SK-N-SH (cell line): ENCODE measurements at regions not wholly inside any gene's neighbourhood (a gene's known extent, or its start where the extent isn't known, plus 50 kb on each side); places are given as distances from the start of the nearest gene placed in this dataset.

Experiments used
- CTCF ChIA-PET: fragments of 300-600, 350-600 bp; formaldehyde crosslinking; extraction: SDS; loops from one replicate; lab custom pipeline; 2021; lab: Yijun Ruan, JAX
- POLR2A ChIA-PET: fragments of 350-600 bp; sonication (Branson Sonifier 250); formaldehyde crosslinking; extraction: SDS; loops from one replicate; lab custom pipeline; 2020; ENCODE audit warnings: antibody characterized with exemption, inconsistent platforms; lab: Yijun Ruan, JAX
- DNase-seq: peaks from one replicate; pipeline ENCODE4 v3.0.0; 2012
- H2AFZ ChIP-seq: fragments of 200-600 bp; sonication (generic); 2 replicates; pipeline ENCODE4 v1.8.1; 2016; ENCODE audit warnings: antibody characterized with exemption, mild to moderate bottlenecking, low read depth
- H3F3A ChIP-seq: fragments of 200-600 bp; sonication (generic); replicated peaks from 2 replicates; pipeline ENCODE3; 2016; ENCODE audit warnings: antibody characterized with exemption, mild to moderate bottlenecking; ENCODE audit not compliant: insufficient read depth
- H3K27ac ChIP-seq, 2 experiments: fragments of 200-500 bp in 1 of 2; fragments of 200-600 bp in 1 of 2; sonication (Bioruptor generic) in 1 of 2; sonication (generic), shearing (Covaris generic) in 1 of 2; 2 replicates each; pipeline versions ENCODE4 v1.5.1 to v1.6.1; 2014 to 2016; ENCODE audit warnings: low read depth in 2 of 2, inconsistent platforms in 1 of 2, low read length in 1 of 2, mild to moderate bottlenecking in 1 of 2, mixed read lengths in 1 of 2
- H3K27me3 ChIP-seq: fragments of 200-600 bp; sonication (generic), shearing (Covaris generic); 2 replicates; pipeline ENCODE4 v1.6.1; 2016; ENCODE audit warnings: mixed run types; ENCODE audit not compliant: insufficient read depth
- H3K36me3 ChIP-seq, 2 experiments: fragments of 200-500 bp in 1 of 2; fragments of 200-600 bp in 1 of 2; sonication (Bioruptor generic) in 1 of 2; sonication (generic) in 1 of 2; replicated peaks in 1 of 2; 2 replicates each; pipeline versions ENCODE3 to v1.5.1; 2014 to 2016; ENCODE audit warnings: low read length in 1 of 2, mild to moderate bottlenecking in 1 of 2; ENCODE audit not compliant: insufficient read depth in 2 of 2, control insufficient read depth in 1 of 2
- H3K4me1 ChIP-seq, 2 experiments: fragments of 200-500 bp in 1 of 2; fragments of 200-600 bp in 1 of 2; sonication (Bioruptor generic) in 1 of 2; sonication (generic), shearing (Covaris generic) in 1 of 2; 2 replicates each; pipeline versions ENCODE4 v1.5.1 to v1.6.1; 2014 to 2016; ENCODE audit warnings: low read depth in 1 of 2, low read length in 1 of 2, mixed run types in 1 of 2; ENCODE audit not compliant: insufficient read depth in 2 of 2, control insufficient read depth in 1 of 2
- H3K4me2 ChIP-seq: fragments of 200-600 bp; sonication (generic), shearing (Covaris generic); 2 replicates; pipeline ENCODE4 v1.6.1; 2017; ENCODE audit warnings: mixed run types
- H3K4me3 ChIP-seq, 2 experiments: fragments of 200-500 bp in 1 of 2; fragments of 200-600 bp in 1 of 2; sonication (Bioruptor generic) in 1 of 2; sonication (generic), shearing (Covaris generic) in 1 of 2; 2 replicates each; pipeline versions ENCODE4 v1.5.1 to v1.8.1; 2014 to 2016; ENCODE audit warnings: low read depth in 2 of 2, inconsistent platforms in 1 of 2, low read length in 1 of 2, mild to moderate bottlenecking in 1 of 2, mixed read lengths in 1 of 2, moderate library complexity in 1 of 2
- H3K79me2 ChIP-seq: fragments of 200-600 bp; sonication (generic); 2 replicates; pipeline ENCODE4 v1.8.1; 2017; ENCODE audit warnings: mild to moderate bottlenecking; ENCODE audit not compliant: insufficient read depth
- H3K9ac ChIP-seq: fragments of 200-600 bp; sonication (generic); 2 replicates; pipeline ENCODE4 v1.6.1; 2017; ENCODE audit warnings: mixed run types
- H3K9me2 ChIP-seq: fragments of 200-600 bp; sonication (generic); 2 replicates; pipeline ENCODE4 v1.6.1; 2017; ENCODE audit warnings: mixed run types
- H3K9me3 ChIP-seq: fragments of 200-600 bp; sonication (generic); 2 replicates; pipeline ENCODE4 v1.6.1; 2017; ENCODE audit warnings: mixed run types, mild to moderate bottlenecking, moderate library complexity
- H4K20me1 ChIP-seq: fragments of 200-600 bp; sonication (generic); 2 replicates; pipeline ENCODE4 v1.6.1; 2017; ENCODE audit warnings: mild to moderate bottlenecking, mixed run types; ENCODE audit not compliant: insufficient read depth
- CTCF ChIP-seq: fragments of 200-600 bp; sonication (generic); IDR thresholded peaks from 2 replicates; pipeline ENCODE4 v1.6.1; 2017; ENCODE audit warnings: antibody characterized with exemption, mild to moderate bottlenecking, moderate library complexity
- EP300 ChIP-seq, 2 experiments: IDR thresholded peaks; 2 replicates each; pipeline versions ENCODE4 v1.4.0 to v1.6.1; 2012; ENCODE audit warnings: borderline replicate concordance in 1 of 2, low read depth in 1 of 2, low read length in 1 of 2
- FOXJ3 ChIP-seq: sonication (generic); formaldehyde crosslinking; IDR thresholded peaks from 2 replicates; pipeline ENCODE4 v1.5.1; 2020; ENCODE audit warnings: mild to moderate bottlenecking, missing genetic modification reagents
- GABPA ChIP-seq: IDR thresholded peaks from 2 replicates; pipeline ENCODE4 v1.4.0; 2012; ENCODE audit warnings: low read depth, mild to moderate bottlenecking
- GATA2 ChIP-seq: sonication (generic); formaldehyde crosslinking; IDR thresholded peaks from 2 replicates; pipeline ENCODE4 v1.5.0; 2020; ENCODE audit warnings: mild to moderate bottlenecking, missing genetic modification reagents
- IRF3 ChIP-seq: fragments of 150-350 bp; IDR thresholded peaks from 2 replicates; pipeline ENCODE4 v1.6.1; 2016; ENCODE audit warnings: mild to moderate bottlenecking, low read depth, low read length
- JUND ChIP-seq: IDR thresholded peaks from 2 replicates; pipeline ENCODE4 v1.4.0; 2012
- NFIC ChIP-seq: IDR thresholded peaks from 2 replicates; pipeline ENCODE4 v1.4.0; 2012; ENCODE audit warnings: borderline replicate concordance
- REST ChIP-seq: IDR thresholded peaks from 2 replicates; pipeline ENCODE4 v1.6.1; 2012; ENCODE audit warnings: mild to moderate bottlenecking, low read depth, low read length, moderate library complexity
- SMC3 ChIP-seq: IDR thresholded peaks from 2 replicates; pipeline ENCODE4 v1.6.1; 2012; ENCODE audit warnings: low read depth, low read length, improper control_type of control experiment
- TAF1 ChIP-seq: IDR thresholded peaks from 2 replicates; pipeline ENCODE4 v1.6.1; 2012; ENCODE audit warnings: low read depth, mild to moderate bottlenecking, low read length, moderate library complexity, borderline replicate concordance
- USF1 ChIP-seq: IDR thresholded peaks from 2 replicates; pipeline ENCODE4 v1.4.0; 2012; ENCODE audit warnings: low read depth, borderline replicate concordance
- USF2 ChIP-seq: fragments of 150-350 bp; IDR thresholded peaks from 2 replicates; pipeline ENCODE4 v1.6.1; 2017; ENCODE audit warnings: antibody characterized with exemption, low read length, low read depth, borderline replicate concordance
- ZBTB33 ChIP-seq: IDR thresholded peaks from 2 replicates; pipeline ENCODE4 v1.4.0; 2012; ENCODE audit warnings: low read depth, borderline replicate concordance
- whole genome bisulfite sequencing: methylation state at CpG from one replicate; pipeline ENCODE4 v1.1.6; 2017; ENCODE audit warnings: low lambda C conversion rate; 5-methylcytosine and 5-hydroxymethylcytosine counted together

GRCh38 chr1:101102426-101103156, 77.0 kb upstream of the DPH5 start:
- no peaks in the 10 kb centered on the region for H3K27me3 ChIP-seq
- POLR2A ChIA-PET: no interaction called here
- no peak overlapping the region for H3K27ac ChIP-seq
- CTCF ChIA-PET: interaction anchor here (1.2 kb wide), 1 partner anchor 14 kb away, joined by 3 read pairs; no protein-coding TSS in a partner anchor
- H3K4me1 ChIP-seq: no peaks in the 10 kb centered on the region; a peak in 1 of 4 replicates
- no peak overlapping the region for H2AFZ ChIP-seq
- DNase-seq: no peak
- H3K4me3 ChIP-seq: no peak overlapping the region
- no peaks in the 10 kb centered on the region for H3K9me3 ChIP-seq
- no peak for TF ChIP-seq GABPA
- no peak for TF ChIP-seq TAF1
- no peak for TF ChIP-seq USF2
- TF ChIP-seq USF1: no peak
- TF ChIP-seq CTCF: no peak
- TF ChIP-seq JUND: no peak
- no peak for TF ChIP-seq FOXJ3
- no peak for TF ChIP-seq SMC3
- H3K4me2 ChIP-seq: no peak overlapping the region
- H3K36me3 ChIP-seq: no peaks in the 10 kb centered on the region
- no peaks in the 10 kb centered on the region for H3K79me2 ChIP-seq
- H3F3A ChIP-seq: no peaks in the 10 kb centered on the region
- WGBS: 40% methylated on average over 2 of the region's 2 CpGs
- no peak overlapping the region for H3K9ac ChIP-seq
- H3K9me2 ChIP-seq: no peaks in the 10 kb centered on the region
- H4K20me1 ChIP-seq: no peaks in the 10 kb centered on the region

- H3K4me1 ChIP-seq: no peaks in the 10 kb centered on the region; a peak in 1 of 4 replicates
- no peaks in the 10 kb centered on the region for H3F3A ChIP-seq
- POLR2A ChIA-PET: no interaction called here
- CTCF ChIA-PET: interaction anchor here (1.2 kb wide), 1 partner anchor 15 kb away, joined by 3 read pairs; no protein-coding TSS in a partner anchor
- no peaks in the 10 kb centered on the region for H4K20me1 ChIP-seq
- H3K9ac ChIP-seq: no peak overlapping the region
- H3K4me3 ChIP-seq: no peak overlapping the region
- no peaks in the 10 kb centered on the region for H3K79me2 ChIP-seq
- WGBS: 81% methylated on average over 2 of the region's 2 CpGs
- H3K27me3 ChIP-seq: no peaks in the 10 kb centered on the region
- no peaks in the 10 kb centered on the region for H3K9me3 ChIP-seq
- no peak overlapping the region for H3K27ac ChIP-seq
- no peak overlapping the region for H2AFZ ChIP-seq
- no peak overlapping the region for H3K4me2 ChIP-seq
- no peak for DNase-seq
- H3K9me2 ChIP-seq: no peaks in the 10 kb centered on the region
- no peaks in the 10 kb centered on the region for H3K36me3 ChIP-seq
- no peak for TF ChIP-seq GATA2
- TF ChIP-seq IRF3: no peak
- TF ChIP-seq TAF1: no peak
- no peak for TF ChIP-seq EP300 (IDR thresholded peaks at IDR 0.05; ENCODE audit: borderline replicate concordance in 1 of 2, low read depth in 1 of 2, low read length in 1 of 2)
- no peak for TF ChIP-seq REST
- TF ChIP-seq NFIC: no peak
- no peak for TF ChIP-seq JUND
- TF ChIP-seq ZBTB33: no peak
Measured at GRCh38 chr1:101101360-101101759, 75.8 kb upstream of the DPH5 start.
